ENCODE measurements at regions not wholly inside any gene's neighbourhood (a gene's known extent, or its start where the extent isn't known, plus 50 kb on each side); places are given as distances from the start of the nearest gene placed in this dataset.

DNA sequence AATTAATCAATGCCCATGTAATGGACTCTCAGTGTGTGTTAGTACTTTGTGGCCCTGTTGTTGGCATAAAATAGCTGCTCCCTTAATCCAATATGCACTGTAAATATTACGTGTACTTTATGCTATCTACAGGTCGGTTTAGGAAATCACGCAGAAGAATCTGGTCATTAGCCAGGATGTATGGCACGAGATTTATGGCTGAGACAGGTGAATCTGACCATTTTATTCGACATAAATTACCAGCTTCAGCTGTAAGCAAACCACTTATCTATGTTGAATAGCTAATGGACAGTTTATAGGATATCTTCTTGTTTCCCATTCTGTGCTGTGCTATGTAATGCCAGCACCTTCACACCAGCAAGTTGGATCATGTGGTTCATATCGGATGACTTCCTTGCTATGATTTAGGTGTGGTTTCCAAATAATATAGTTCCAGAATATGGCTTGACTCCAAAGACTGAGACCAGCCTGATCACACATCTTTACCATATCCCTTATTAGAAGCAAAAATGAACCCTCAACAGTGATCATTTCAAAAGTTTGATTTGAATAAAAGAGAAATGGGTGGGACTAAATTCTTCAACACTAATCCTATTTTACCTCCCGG lies 301.4 kb downstream of the AHR start:
- TF ChIP-seq ZFX (IDR thresholded peaks at IDR 0.05) (no peak), ZNF274 (IDR thresholded peaks at IDR 0.05; ENCODE audit: low read depth, low read length) (no peak), CTCF (IDR thresholded peaks at IDR 0.05 in 2 of 3, conservative IDR thresholded peaks at IDR 0.05 in 1 of 3; ENCODE audit: borderline replicate concordance in 1 of 3, insufficient read depth in 1 of 3, low read depth in 2 of 3, low read length in 2 of 3) (no peak), RAD21 (IDR thresholded peaks at IDR 0.05; ENCODE audit: low read depth) (no peak), POLR2A (IDR thresholded peaks at IDR 0.05; ENCODE audit: borderline replicate concordance, extremely low read depth, insufficient read depth, insufficient read length) (no peak), POLR2AphosphoS5 (IDR thresholded peaks at IDR 0.05; ENCODE audit: low read depth, low read length) (no peak), EZH2 (IDR thresholded peaks at IDR 0.05) (no peak)
- TF ChIP-seq, protein P1, sequence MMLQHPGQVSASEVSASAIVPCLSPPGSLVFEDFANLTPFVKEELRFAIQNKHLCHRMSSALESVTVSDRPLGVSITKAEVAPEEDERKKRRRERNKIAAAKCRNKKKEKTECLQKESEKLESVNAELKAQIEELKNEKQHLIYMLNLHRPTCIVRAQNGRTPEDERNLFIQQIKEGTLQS (IDR thresholded peaks at IDR 0.05), result no peak
